HG03378 (cell line): ENCODE measurements at regions not wholly inside any gene's neighbourhood (a gene's known extent, or its start where the extent isn't known, plus 50 kb on each side); places are given as distances from the start of the nearest gene placed in this dataset.
"Not testable (repeated sequence)": the region's sequence is repeated elsewhere in the genome, so short reads cannot be mapped to it uniquely, and the experiment has no call there.

ENCODE experiments used
- ATAC-seq: cut with Tn5 transposase; IDR thresholded peaks from one replicate; pipeline ENCODE4 v1.9.1; 2021; ENCODE audit warnings: mild to moderate bottlenecking, moderate library complexity; ENCODE audit not compliant: unreplicated experiment

DNA sequence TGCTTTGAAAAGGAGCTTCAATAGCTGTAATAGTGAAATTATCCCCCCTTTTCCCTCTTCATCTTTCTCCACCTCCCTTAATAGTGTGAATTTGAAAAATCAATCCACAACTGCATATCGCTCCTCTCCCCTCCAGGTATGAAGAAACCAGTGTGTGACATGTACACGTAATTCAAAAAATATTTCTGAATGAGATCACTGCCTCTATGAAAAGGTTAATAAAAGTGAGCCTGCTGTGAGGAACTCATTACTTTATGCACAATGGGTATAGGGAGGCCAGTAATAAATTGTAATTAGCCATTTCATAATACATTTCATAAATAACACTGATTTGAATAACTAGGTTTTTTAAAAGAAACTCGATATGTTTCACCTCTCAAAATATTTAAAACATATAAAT, 209.0 kb upstream of the KYNU start:
- ATAC-seq, result no peak

DNA sequence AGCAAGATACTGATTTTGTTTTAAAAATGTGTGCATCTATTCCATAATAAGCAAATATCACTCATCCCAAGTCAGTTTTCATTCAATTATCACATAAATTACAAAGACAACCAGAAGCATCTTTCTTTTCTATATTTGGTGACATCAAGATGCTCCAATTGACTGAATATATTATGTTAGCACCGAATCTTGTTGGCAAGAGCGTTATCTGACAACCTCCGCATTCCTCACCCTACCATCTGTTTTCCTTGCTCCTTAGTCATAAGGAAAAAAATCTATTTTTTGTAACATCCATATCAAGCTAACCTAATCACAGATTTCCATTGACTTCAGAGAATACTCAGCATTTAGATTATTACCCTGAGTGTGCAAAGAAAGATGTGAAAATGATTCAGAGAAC, 212.2 kb upstream of the KYNU start:
- ATAC-seq, result no peak

GRCh38 chr2:142650601-142651000, 226.9 kb upstream of the KYNU start:
- no peak for ATAC-seq

DNA sequence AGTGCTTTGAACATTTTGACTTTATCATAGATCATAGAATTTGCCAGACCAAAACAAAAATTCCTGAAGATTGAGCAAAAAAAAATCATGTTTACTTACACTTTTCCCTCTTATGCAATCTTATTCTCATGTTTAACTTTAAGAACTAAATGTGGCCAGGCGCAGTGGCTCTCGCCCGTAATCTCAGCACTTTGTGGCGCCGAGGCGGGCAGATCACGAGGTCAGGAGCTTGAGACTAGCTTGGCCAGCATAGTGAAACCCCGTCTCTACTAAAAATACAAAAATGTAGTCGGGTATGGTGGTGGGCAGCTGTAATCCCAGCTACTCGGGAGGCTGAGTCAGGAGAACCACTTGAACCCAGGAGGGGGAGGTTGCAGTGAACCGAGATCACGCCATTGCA, 227.9 kb upstream of the KYNU start:
- no peak for ATAC-seq

- no peak for ATAC-seq
These were observed 234.8 kb upstream of the KYNU start for GRCh38 chr2:142642650-142643049.

- no peak for ATAC-seq
These were observed 248.3 kb upstream of the KYNU start for GRCh38 chr2:142629193-142629592.

GRCh38 chr2:142621287-142621686, 256.2 kb upstream of the KYNU start:
- no peak for ATAC-seq

DNA sequence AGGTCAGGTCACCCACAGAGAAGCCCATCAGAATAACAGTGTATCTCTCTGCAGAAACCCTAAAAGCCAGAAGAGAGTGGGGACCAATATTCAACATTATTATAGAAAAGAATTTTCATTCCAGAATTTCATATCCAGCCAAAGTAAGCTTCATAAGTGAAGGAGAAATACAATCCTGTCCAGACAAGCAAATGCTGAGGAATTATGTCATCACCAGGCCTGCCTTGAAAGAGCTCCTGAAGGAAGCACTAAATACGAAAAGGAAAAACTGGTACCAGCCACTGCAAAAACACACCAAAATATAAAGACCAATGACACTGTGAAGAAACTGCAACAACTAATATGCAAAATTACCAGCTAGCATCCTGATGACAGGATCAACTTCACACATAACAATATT, 260.0 kb upstream of the KYNU start:
- no peak for ATAC-seq

DNA sequence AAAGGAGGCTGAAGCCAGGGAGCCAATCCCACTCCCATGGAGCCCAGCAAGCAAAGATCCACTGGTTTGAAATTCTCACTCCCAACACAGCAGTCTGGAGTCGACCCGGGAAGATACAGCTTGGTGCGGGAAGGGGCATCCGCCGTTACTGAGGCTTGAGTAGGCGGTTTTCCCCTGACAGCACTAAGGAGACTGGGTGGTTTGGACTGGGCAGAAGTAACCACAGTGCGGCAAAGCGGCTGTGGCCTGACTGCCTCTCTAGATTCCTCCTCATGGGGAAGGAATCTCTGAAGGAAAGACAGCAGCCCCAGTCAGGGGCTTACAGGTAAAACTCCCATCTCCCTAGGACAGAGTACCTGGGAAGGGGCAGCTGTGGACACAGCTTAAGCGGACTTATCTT, 261.6 kb upstream of the KYNU start:
- ATAC-seq, result no peak

DNA sequence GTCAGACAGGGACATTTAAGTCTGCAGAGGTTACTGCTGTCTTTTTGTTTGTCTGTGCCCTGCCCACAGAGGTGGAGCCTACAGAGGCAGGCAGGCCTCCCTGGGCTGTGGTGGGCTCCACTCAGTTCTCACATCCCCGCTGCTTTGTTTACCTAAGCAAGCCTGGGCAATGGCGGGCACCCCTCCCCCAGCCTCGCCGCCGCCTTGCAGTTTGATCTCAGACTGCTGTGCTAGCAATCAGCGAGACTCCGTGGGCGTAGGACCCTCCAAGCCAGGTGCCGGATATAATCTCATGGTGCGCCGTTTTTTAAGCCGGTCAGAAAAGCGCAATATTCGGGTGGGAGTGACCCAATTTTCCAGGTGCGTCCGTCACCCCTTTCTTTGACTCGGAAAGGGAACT, 264.3 kb upstream of the KYNU start:
- ATAC-seq, result not testable (repeated sequence)

DNA sequence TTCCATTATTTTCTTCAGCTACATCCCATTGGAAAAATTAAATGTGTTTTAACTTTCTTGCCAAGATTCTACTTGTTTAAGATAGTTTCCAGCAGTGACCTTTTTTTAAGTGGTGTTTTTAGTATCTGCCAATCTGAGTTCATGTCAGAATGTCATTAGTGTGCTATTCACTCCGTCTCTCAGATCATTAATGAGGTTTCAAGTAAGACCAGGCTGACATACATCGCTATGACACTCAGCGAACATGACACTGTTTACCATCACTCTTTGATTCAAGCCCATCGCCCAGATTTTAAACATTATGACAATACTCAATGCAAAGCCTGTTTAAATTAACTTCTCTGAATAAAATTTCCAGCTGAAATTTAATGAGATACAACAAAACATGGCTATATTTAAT, 272.0 kb upstream of the KYNU start:
- ATAC-seq, result no peak

DNA sequence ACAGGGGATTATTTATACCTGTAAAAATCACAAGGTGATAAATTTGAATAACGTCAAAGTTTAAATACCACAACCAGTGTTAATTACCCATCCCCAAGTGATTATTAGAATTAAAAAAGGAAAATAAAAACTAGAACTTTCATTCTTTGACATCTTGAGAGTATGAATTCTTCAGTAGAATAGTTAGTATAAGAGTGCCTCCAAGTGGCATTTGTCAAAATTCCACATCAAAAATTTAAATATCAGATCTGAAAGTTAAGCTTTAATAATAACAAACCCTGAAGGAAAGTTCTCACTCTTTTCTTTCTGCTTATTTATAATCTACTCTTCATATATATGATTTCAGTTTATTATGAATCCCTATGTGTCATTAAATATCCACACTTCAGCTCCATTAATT, 273.7 kb upstream of the KYNU start:
- ATAC-seq, result no peak

- ATAC-seq, result no peak
These were observed 275.0 kb upstream of the KYNU start for GRCh38 chr2:142602418-142602989.

DNA sequence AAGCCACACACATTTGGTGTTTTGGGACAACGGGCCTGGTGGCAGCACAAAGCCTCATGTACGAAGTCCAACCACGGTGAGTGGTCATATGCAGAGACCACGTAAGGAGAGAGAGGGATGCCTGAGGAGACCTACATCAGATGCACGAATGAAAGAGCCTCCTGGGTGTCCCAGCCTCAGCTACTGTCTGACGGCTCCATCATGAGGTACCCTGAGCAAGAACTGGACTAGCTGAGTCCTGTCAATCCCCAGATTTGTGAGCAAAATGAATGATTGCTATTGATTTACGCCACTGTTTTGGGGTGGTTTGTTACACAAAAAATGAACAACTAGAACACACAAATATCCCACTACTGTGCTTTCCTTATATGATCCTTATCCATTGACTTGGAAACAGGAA, 275.7 kb upstream of the KYNU start:
- no peak for ATAC-seq

DNA sequence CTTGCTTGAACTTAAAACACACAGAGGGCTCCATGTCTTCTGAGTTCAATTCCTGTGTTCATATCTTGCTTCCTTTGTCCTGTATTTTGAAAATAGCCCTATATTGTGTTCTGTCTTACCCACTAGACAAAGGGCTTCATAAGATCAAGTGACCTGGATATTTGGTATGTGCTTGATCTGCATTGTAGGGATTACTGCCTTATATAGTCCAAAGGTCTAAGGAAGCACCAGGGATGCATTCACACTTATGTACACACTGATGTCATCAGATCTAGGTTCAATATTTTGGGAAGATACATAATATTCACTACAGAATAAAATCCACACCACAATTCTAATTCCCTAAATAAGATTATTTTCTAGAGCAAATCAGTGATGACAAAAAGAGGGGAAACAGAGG, 278.0 kb upstream of the KYNU start:
- ATAC-seq, result no peak

DNA sequence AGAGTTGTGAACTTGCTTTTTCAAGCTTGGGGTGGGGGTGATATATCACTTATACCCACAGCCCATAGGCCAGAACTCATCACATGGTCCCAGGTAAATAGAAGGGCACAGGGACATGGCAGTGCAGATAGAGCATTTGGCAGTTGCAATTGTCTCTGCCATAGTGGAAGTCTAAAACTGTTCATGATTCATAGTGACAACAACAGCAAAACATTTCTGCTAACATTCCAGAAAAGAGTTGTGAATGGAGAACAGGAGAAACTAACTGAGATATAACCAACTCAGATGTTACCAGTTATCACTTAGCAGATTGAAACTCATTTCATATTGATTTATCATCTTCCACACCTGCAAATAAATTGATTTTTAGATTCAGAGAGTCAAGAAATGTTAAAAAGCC, 278.6 kb upstream of the KYNU start:
- ATAC-seq, result no peak

- ATAC-seq, result no peak
These were observed 281.0 kb upstream of the KYNU start for GRCh38 chr2:142596334-142597088.

- ATAC-seq, result no peak
These were observed 282.5 kb upstream of the KYNU start for GRCh38 chr2:142594935-142595334.

DNA sequence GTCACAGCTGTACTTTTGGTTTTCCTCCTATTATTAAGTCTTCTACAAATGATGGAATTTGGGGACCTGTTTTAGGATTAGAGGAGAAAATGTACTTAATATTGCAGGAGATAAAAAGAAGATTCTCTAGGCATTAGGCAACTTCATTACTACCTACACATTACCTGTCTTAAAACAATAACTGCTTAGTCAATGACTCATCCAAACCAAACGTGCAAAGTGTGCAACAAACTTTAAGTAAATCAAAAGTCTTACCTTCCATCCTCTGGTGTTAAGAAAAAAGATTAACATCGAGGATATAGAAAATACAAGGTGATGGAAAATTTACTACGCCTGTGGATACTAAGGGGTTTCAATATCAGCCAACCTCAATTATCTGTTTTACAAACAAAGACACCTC, 285.3 kb upstream of the KYNU start:
- no peak for ATAC-seq

DNA sequence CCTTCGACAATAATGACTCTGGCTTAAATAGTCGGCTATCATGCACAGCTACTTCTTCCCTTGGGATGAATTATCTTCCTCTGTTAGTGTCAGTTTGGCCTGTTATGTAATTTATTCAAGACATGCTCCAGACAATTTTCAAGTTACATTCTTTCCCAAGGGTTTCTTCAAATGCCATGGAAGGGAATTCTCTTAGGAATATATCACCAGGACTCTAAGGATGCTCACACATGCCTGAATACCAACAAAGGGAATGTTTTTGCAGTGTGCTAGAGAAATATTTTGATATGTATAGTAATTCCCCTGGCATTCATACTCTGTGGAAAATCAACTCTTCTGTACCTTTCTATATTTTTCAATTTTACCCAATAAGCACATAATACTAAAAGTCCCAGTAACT, 286.0 kb upstream of the KYNU start:
- ATAC-seq, result no peak

GRCh38 chr2:142588269-142588668, 289.2 kb upstream of the KYNU start:
- no peak for ATAC-seq

DNA sequence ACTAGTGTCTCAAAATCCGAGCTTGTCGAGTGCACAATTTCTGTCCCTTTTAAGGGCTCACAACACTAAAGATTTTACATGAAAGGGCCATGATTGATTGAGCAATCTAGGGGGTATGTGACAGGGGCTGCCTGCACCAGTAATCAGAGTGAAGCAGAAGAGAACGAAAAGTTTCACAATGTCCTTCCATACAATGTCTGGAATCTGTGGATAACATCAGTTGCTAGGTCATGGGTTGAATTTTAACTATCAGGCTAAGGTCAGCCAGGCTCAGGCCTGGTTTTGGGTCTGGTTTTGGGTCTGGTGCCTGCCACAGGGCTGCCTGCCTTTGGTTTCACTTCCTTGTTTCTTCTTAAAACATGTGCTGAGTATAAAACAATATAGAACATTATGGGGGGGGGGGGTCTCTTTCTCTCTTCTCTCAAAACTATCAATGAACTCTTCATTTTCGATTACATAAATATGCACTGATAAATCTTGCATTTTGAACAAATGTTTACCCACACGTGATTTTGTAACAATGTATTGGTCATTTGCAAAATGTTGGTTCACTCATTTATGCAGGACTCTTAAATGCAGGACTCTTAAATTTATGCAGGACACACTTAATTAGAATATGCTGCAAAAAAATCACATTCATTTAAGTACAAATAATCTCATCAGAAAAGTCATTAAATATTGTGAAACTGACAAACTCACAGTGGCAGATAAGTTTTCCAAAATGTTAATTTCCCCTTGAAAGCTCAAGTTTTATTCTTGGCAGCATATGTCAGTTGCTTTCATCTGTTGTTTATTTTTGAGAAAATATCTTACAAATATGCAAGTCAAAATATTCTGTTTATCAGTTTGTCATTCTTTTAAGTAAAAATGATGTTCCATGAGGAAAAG, 290.5 kb upstream of the KYNU start:
- no peak for ATAC-seq
